ENCODE measurements at regions not wholly inside any gene's neighbourhood (a gene's known extent, or its start where the extent isn't known, plus 50 kb on each side); places are given as distances from the start of the nearest gene placed in this dataset.

GRCh38 chr7:155384751-155385150 is 73.2 kb upstream of the EN2 start:
- TF ChIP-seq CTCF (conservative IDR thresholded peaks at IDR 0.05 in 1 of 2, IDR thresholded peaks at IDR 0.05 in 1 of 2; ENCODE audit: low read depth in 1 of 2, low read length in 2 of 2) (no peak), EZH2 (IDR thresholded peaks at IDR 0.05; ENCODE audit: low read length, missing control alignments) (no peak)

Measured in fibroblast of lung (primary cell).